IMR-90 (cell line): ENCODE measurements at regions not wholly inside any gene's neighbourhood (a gene's known extent, or its start where the extent isn't known, plus 50 kb on each side); places are given as distances from the start of the nearest gene placed in this dataset.

Experiments
- ATAC-seq: fragments of 200-7000 bp; cut with Tn5 transposase; 2 replicates; pipeline ENCODE4 v1.9.1; 2020; ENCODE audit warnings: low read depth, mild to moderate bottlenecking, moderate library complexity
- BruUV-seq: library from RNA; stranded (reverse); fragments of 400-500 nt; replicated peaks from 2 replicates; lab custom pipeline; 2021; lab: Mats Ljungman, UMichigan
- CTCF ChIA-PET: fragments of 300-600 bp; formaldehyde crosslinking; extraction: SDS; loops from one replicate; lab custom pipeline; 2021; ENCODE audit warnings: antibody characterized with exemption; lab: Yijun Ruan, JAX
- POLR2A ChIA-PET: fragments of 300-600 bp; sonication (Branson Sonifier 250); formaldehyde crosslinking; loops from one replicate; lab custom pipeline; 2022; ENCODE audit warnings: antibody characterized with exemption; ENCODE audit not compliant: unreplicated experiment; lab: Charles Lee
- DNase-seq: peaks from one replicate; pipeline ENCODE4 v3.0.0; 2013
- H2AFZ ChIP-seq: replicated peaks from 2 replicates; pipeline ENCODE3; 2013; ENCODE audit warnings: low read length, mild to moderate bottlenecking; ENCODE audit not compliant: poor library complexity
- H2AK5ac ChIP-seq: 2 replicates; pipeline ENCODE4 v1.6.1; 2013; ENCODE audit warnings: low read depth, low read length, inconsistent platforms
- H2AK9ac ChIP-seq: replicated peaks from 2 replicates; pipeline ENCODE3; 2013; ENCODE audit warnings: mild to moderate bottlenecking, low read depth, low read length, moderate library complexity; ENCODE audit not compliant: poor library complexity
- H2BK120ac ChIP-seq: 2 replicates; pipeline ENCODE4 v1.6.1; 2013; ENCODE audit warnings: low read depth, low read length, inconsistent platforms
- H2BK15ac ChIP-seq: 3 replicates; pipeline ENCODE4 v1.6.1; 2013; ENCODE audit warnings: low read depth, low read length, inconsistent platforms
- H2BK20ac ChIP-seq: 2 replicates; pipeline ENCODE4 v1.6.1; 2013; ENCODE audit warnings: low read depth, mild to moderate bottlenecking, inconsistent platforms, low read length, moderate library complexity
- H2BK5ac ChIP-seq: 2 replicates; pipeline ENCODE4 v1.6.1; 2013; ENCODE audit warnings: mild to moderate bottlenecking, low read depth, low read length, inconsistent platforms; ENCODE audit not compliant: poor library complexity, severe bottlenecking
- H3K14ac ChIP-seq: replicated peaks from 2 replicates; pipeline ENCODE4 v1.6.1; 2013; ENCODE audit warnings: low read depth, low read length, inconsistent platforms
- H3K18ac ChIP-seq: 2 replicates; pipeline ENCODE4 v1.6.1; 2013; ENCODE audit warnings: low read depth, low read length, control low read depth
- H3K23ac ChIP-seq: 2 replicates; pipeline ENCODE4 v1.6.1; 2013; ENCODE audit warnings: low read depth, low read length, inconsistent platforms
- H3K27ac ChIP-seq: 2 replicates; pipeline ENCODE4 v1.5.1; 2013; ENCODE audit warnings: mild to moderate bottlenecking, control low read depth, low read length; ENCODE audit not compliant: insufficient read depth
- H3K27me3 ChIP-seq: 2 replicates; pipeline ENCODE4 v1.6.1; 2013; ENCODE audit warnings: low read length; ENCODE audit not compliant: control insufficient read depth, insufficient read depth
- H3K36me3 ChIP-seq: 2 replicates; pipeline ENCODE4 v1.6.1; 2013; ENCODE audit warnings: low read length, mixed read lengths; ENCODE audit not compliant: control insufficient read depth, insufficient read depth
- H3K4ac ChIP-seq: 2 replicates; pipeline ENCODE4 v1.6.1; 2013; ENCODE audit warnings: low read depth, low read length, inconsistent platforms
- H3K4me1 ChIP-seq: 2 replicates; pipeline ENCODE4 v1.6.1; 2013; ENCODE audit warnings: low read length, mixed read lengths; ENCODE audit not compliant: control insufficient read depth, insufficient read depth
- H3K4me2 ChIP-seq: 2 replicates; pipeline ENCODE4 v1.6.1; 2013; ENCODE audit warnings: low read depth, mild to moderate bottlenecking, control low read depth, low read length, moderate library complexity
- H3K4me3 ChIP-seq: 2 replicates; pipeline ENCODE4 v1.5.1; 2013; ENCODE audit warnings: low read depth, mild to moderate bottlenecking, control low read depth, low read length, moderate library complexity; ENCODE audit not compliant: insufficient read depth
- H3K56ac ChIP-seq: 2 replicates; pipeline ENCODE4 v1.6.1; 2013; ENCODE audit warnings: low read length, inconsistent platforms; ENCODE audit not compliant: insufficient read depth; ENCODE audit errors: extremely low read depth
- H3K79me1 ChIP-seq, 2 experiments: 2 replicates each; pipeline ENCODE4 v1.6.1; 2013; ENCODE audit warnings: low read length in 2 of 2, inconsistent platforms in 1 of 2, low read depth in 1 of 2
- H3K9ac ChIP-seq: 2 replicates; pipeline ENCODE4 v1.6.1; 2013; ENCODE audit warnings: low read depth, low read length, control low read depth
- H3K9me1 ChIP-seq: 2 replicates; pipeline ENCODE4 v1.6.1; 2013; ENCODE audit warnings: low read length, inconsistent platforms; ENCODE audit not compliant: insufficient read depth
- H3K9me3 ChIP-seq: 2 replicates; pipeline ENCODE4 v1.6.1; 2013; ENCODE audit warnings: low read length; ENCODE audit not compliant: control insufficient read depth, insufficient read depth
- H4K20me1 ChIP-seq: 2 replicates; pipeline ENCODE4 v1.6.1; 2013; ENCODE audit warnings: low read length, inconsistent platforms; ENCODE audit not compliant: insufficient read depth
- H4K5ac ChIP-seq: 2 replicates; pipeline ENCODE4 v1.6.1; 2013; ENCODE audit warnings: mild to moderate bottlenecking, low read depth, low read length, control low read depth
- H4K8ac ChIP-seq, 2 experiments: 2 replicates each; pipeline ENCODE4 v1.6.1; 2013; ENCODE audit warnings: low read depth in 2 of 2, low read length in 2 of 2, control low read depth in 1 of 2, inconsistent platforms in 1 of 2
- H4K91ac ChIP-seq: 2 replicates; pipeline ENCODE4 v1.6.1; 2013; ENCODE audit warnings: low read depth, low read length, inconsistent platforms; ENCODE audit not compliant: insufficient read depth
- BHLHE40 ChIP-seq: fragments of 150-350 bp; IDR thresholded peaks from 2 replicates; pipeline ENCODE4 v1.6.1; 2016; ENCODE audit warnings: mild to moderate bottlenecking, low read depth, low read length
- CEBPB ChIP-seq: IDR thresholded peaks from 2 replicates; pipeline ENCODE4 v1.6.1; 2012; ENCODE audit warnings: low read depth, low read length, improper control_type of control experiment
- CHD1 ChIP-seq: IDR thresholded peaks from 2 replicates; pipeline ENCODE4 v1.6.1; 2012; ENCODE audit warnings: low read depth, low read length, improper control_type of control experiment
- CTCF ChIP-seq: conservative IDR thresholded peaks from 2 replicates; pipeline ENCODE4 v1.5.1; 2012; ENCODE audit warnings: mild to moderate bottlenecking, low read depth, low read length, improper control_type of control experiment
- ELK1 ChIP-seq: fragments of 150-350 bp; IDR thresholded peaks from 2 replicates; pipeline ENCODE4 v1.6.1; 2016; ENCODE audit warnings: low read depth, mild to moderate bottlenecking, low read length, moderate library complexity, borderline replicate concordance
- FOS ChIP-seq: fragments of 150-350 bp; IDR thresholded peaks from 2 replicates; pipeline ENCODE4 v1.6.1; 2016; ENCODE audit warnings: low read depth, low read length
- MAFK ChIP-seq: IDR thresholded peaks from 2 replicates; pipeline ENCODE4 v1.6.1; 2012; ENCODE audit warnings: low read depth, low read length, improper control_type of control experiment
- MAZ ChIP-seq: IDR thresholded peaks from 2 replicates; pipeline ENCODE4 v1.6.1; 2012; ENCODE audit warnings: low read depth, mild to moderate bottlenecking, low read length, improper control_type of control experiment, moderate library complexity, borderline replicate concordance
- MXI1 ChIP-seq: IDR thresholded peaks from 2 replicates; pipeline ENCODE4 v1.6.1; 2012; ENCODE audit warnings: low read depth, mild to moderate bottlenecking, low read length, moderate library complexity, borderline replicate concordance
- NFE2L2 ChIP-seq: fragments of 150-350 bp; IDR thresholded peaks from 2 replicates; pipeline ENCODE4 v1.6.1; 2016; ENCODE audit warnings: low read depth, mild to moderate bottlenecking, low read length
- POLR2A ChIP-seq: IDR thresholded peaks from 2 replicates; pipeline ENCODE4 v1.6.1; 2012; ENCODE audit warnings: mild to moderate bottlenecking, low read depth, low read length
- RAD21 ChIP-seq: IDR thresholded peaks from 2 replicates; pipeline ENCODE4 v1.6.1; 2012; ENCODE audit warnings: low read length, improper control_type of control experiment
- RCOR1 ChIP-seq: IDR thresholded peaks from 2 replicates; pipeline ENCODE4 v1.6.1; 2012; ENCODE audit warnings: mild to moderate bottlenecking, low read length, improper control_type of control experiment; ENCODE audit not compliant: insufficient replicate concordance
- RFX5 ChIP-seq: IDR thresholded peaks from 2 replicates; pipeline ENCODE4 v1.8.0; 2012; ENCODE audit warnings: low read depth, mild to moderate bottlenecking, low read length, moderate library complexity
- SMC3 ChIP-seq: fragments of 150-350 bp; IDR thresholded peaks from 2 replicates; pipeline ENCODE4 v1.6.1; 2016; ENCODE audit warnings: low read depth, mild to moderate bottlenecking, antibody characterized with exemption, low read length, moderate library complexity
- USF2 ChIP-seq: fragments of 150-350 bp; IDR thresholded peaks from 2 replicates; pipeline ENCODE4 v1.6.1; 2017; ENCODE audit warnings: mild to moderate bottlenecking, antibody characterized with exemption, low read length, low read depth
- WGBS, 2 experiments: methylation state at CpG; one replicate each; pipeline versions ENCODE4 v1.1.5 to v1.1.7; 2013; ENCODE audit warnings: missing lambda C conversion rate in 2 of 2; ENCODE audit not compliant: insufficient read length in 1 of 2; ENCODE audit errors: extremely low coverage in 2 of 2; 5-methylcytosine and 5-hydroxymethylcytosine counted together
- dilution Hi-C: fragments of 300-500 bp; cut with HindIII; formaldehyde crosslinking; loops from one replicate; pipeline ENCODE4 v1.14.3; 2018; ENCODE audit warnings: low sequenced_read_pairs; ENCODE audit not compliant: unreplicated experiment
- in situ Hi-C: fragments of 300-500 bp; cut with MboI; formaldehyde crosslinking; loops from 3 replicates; pipeline ENCODE4 v1.14.3; 2019; ENCODE audit warnings: low sequenced_read_pairs, inconsistent platforms, mixed read lengths
- intact Hi-C: fragments of 100-400 bp; cut with micrococcal nuclease; formaldehyde crosslinking; loops from 2 replicates; pipeline ENCODE4 v1.10.0; 2022

- no peak overlapping the region for H2AK5ac ChIP-seq
- H3K4me3 ChIP-seq: no peak overlapping the region
- no peak overlapping the region for H2BK5ac ChIP-seq
- H2AFZ ChIP-seq: no peak overlapping the region
- H3K4ac ChIP-seq: no peak overlapping the region
- no peak for TF ChIP-seq RAD21
- no peak for TF ChIP-seq BHLHE40
- no peak for TF ChIP-seq POLR2A
- TF ChIP-seq MAFK: no peak
- no peak for TF ChIP-seq RCOR1
- TF ChIP-seq CEBPB: no peak
- TF ChIP-seq CHD1: no peak
- TF ChIP-seq CTCF: no peak
- TF ChIP-seq USF2: no peak
- no peak for TF ChIP-seq FOS
- TF ChIP-seq ELK1: no peak
- TF ChIP-seq NFE2L2: no peak
- no peak for TF ChIP-seq RFX5
- no peak for TF ChIP-seq MAZ
- TF ChIP-seq MXI1: no peak
- no peak for TF ChIP-seq SMC3
- DNase-seq (no peak), ATAC-seq (no peak)
- CTCF ChIA-PET: no interaction called here
- H2AK9ac ChIP-seq: no peak overlapping the region
- no CpG with 5 or more reads among the region's 2 CpGs for WGBS, 2 experiments
- H2BK120ac ChIP-seq: no peak overlapping the region
- H3K23ac ChIP-seq: no peak overlapping the region
- H2BK15ac ChIP-seq: no peak overlapping the region
- no peak overlapping the region for H4K8ac ChIP-seq
- no peak overlapping the region for H3K56ac ChIP-seq
- H3K4me1 ChIP-seq: no peaks in the 10 kb centered on the region
- no peak overlapping the region for H4K91ac ChIP-seq
- H3K9ac ChIP-seq: no peak overlapping the region
- no peak overlapping the region for H2BK20ac ChIP-seq
- POLR2A ChIA-PET: no interaction called here
- H4K5ac ChIP-seq: no peak overlapping the region
- H4K20me1 ChIP-seq: no peaks in the 10 kb centered on the region
- H3K36me3 ChIP-seq: no peaks in the 10 kb centered on the region
- H3K9me1 ChIP-seq: no peaks in the 10 kb centered on the region
- in situ Hi-C loops (no loop called here), intact Hi-C loops (no loop called here), dilution Hi-C loops (no loop called here)
- H3K4me2 ChIP-seq: no peak overlapping the region
- BruUV-seq: no TSS peak
- peaks cover 14% of the 10 kb centered on the region for H3K9me3 ChIP-seq
- H3K27me3 ChIP-seq: no peaks in the 10 kb centered on the region
- H3K14ac ChIP-seq: no peak overlapping the region
- no peaks in the 10 kb centered on the region for H3K79me1 ChIP-seq
- H3K18ac ChIP-seq: no peak overlapping the region
- H3K27ac ChIP-seq: no peak overlapping the region
Measured at GRCh38 chr9:118192807-118193206, 488.6 kb downstream of the TLR4 start.
